Sigmoid colon (tissue), 6 donors: ENCODE measurements at regions not wholly inside any gene's neighbourhood (a gene's known extent, or its start where the extent isn't known, plus 50 kb on each side); places are given as distances from the start of the nearest gene placed in this dataset.

Experiments
- DNase-seq: peaks from one replicate; pipeline ENCODE4 v3.0.0-alpha.2; 2019
- H3K27ac ChIP-seq, 4 donors: fragments of 200-600 bp; sonication (generic); one replicate each; pipeline ENCODE4 v1.5.1; 2016 to 2019; ENCODE audit warnings: mild to moderate bottlenecking in 1 of 4
- H3K27me3 ChIP-seq, 3 donors: fragments of 200-600 bp; sonication (generic); one replicate each; pipeline ENCODE4 v1.5.1; 2019; ENCODE audit warnings: mild to moderate bottlenecking in 1 of 3
- H3K36me3 ChIP-seq, 4 donors: fragments of 200-600 bp; sonication (generic); one replicate each; pipeline ENCODE4 v1.5.1; 2016 to 2019
- H3K4me1 ChIP-seq, 4 donors: fragments of 200-600 bp; sonication (generic); one replicate each; pipeline ENCODE4 v1.5.1; 2017 to 2019
- H3K4me3 ChIP-seq, 4 donors: fragments of 200-600 bp; sonication (generic); one replicate each; pipeline ENCODE4 v1.5.1; 2017 to 2019; ENCODE audit warnings: mild to moderate bottlenecking in 2 of 4, moderate library complexity in 1 of 4
- H3K9me3 ChIP-seq, 4 donors: fragments of 200-600 bp in 3 of 4; sonication (generic) in 3 of 4; one replicate each; pipeline versions ENCODE4 v1.5.1 to v1.6.1; 2013 to 2019
- EP300 ChIP-seq, 4 donors: sonication (generic); formaldehyde crosslinking; IDR thresholded peaks; one replicate each; pipeline ENCODE4 v1.6.1; 2017; ENCODE audit warnings: antibody characterized with exemption in 4 of 4
- POLR2A ChIP-seq, 2 donors: fragments of 450-650 bp; IDR thresholded peaks; one replicate each; pipeline ENCODE4 v1.6.1; 2016; ENCODE audit warnings: antibody characterized with exemption in 2 of 2, mild to moderate bottlenecking in 2 of 2, moderate library complexity in 2 of 2
- POLR2AphosphoS5 ChIP-seq, 4 donors: sonication (generic); formaldehyde crosslinking; IDR thresholded peaks; one replicate each; pipeline ENCODE4 v1.6.1; 2017; ENCODE audit warnings: antibody characterized with exemption in 4 of 4
- WGBS, 2 donors: extraction: QIAGEN DNeasy Blood & Tissue Kit; methylation state at CpG; one replicate each; pipeline ENCODE4 v1.1.7; 2013; 5-methylcytosine and 5-hydroxymethylcytosine counted together
- intact Hi-C: fragments of 100-400 bp; cut with DNase I; formaldehyde crosslinking; loops from one replicate; pipeline ENCODE4 v1.15.1; 2023
- TF ChIP-seq, protein P1 (sequence below), 4 experiments: fragments of 450-650 bp in 3 of 4; fragments of 200-600 bp in 1 of 4; IDR thresholded peaks; one replicate each; pipeline ENCODE4 v1.5.1; 2016 to 2019; ENCODE audit warnings: antibody characterized with exemption in 4 of 4, mild to moderate bottlenecking in 3 of 4, moderate library complexity in 2 of 4
- donor health status: healthy with polysubstance abuse.
- donor health status: healthy.

DNA sequence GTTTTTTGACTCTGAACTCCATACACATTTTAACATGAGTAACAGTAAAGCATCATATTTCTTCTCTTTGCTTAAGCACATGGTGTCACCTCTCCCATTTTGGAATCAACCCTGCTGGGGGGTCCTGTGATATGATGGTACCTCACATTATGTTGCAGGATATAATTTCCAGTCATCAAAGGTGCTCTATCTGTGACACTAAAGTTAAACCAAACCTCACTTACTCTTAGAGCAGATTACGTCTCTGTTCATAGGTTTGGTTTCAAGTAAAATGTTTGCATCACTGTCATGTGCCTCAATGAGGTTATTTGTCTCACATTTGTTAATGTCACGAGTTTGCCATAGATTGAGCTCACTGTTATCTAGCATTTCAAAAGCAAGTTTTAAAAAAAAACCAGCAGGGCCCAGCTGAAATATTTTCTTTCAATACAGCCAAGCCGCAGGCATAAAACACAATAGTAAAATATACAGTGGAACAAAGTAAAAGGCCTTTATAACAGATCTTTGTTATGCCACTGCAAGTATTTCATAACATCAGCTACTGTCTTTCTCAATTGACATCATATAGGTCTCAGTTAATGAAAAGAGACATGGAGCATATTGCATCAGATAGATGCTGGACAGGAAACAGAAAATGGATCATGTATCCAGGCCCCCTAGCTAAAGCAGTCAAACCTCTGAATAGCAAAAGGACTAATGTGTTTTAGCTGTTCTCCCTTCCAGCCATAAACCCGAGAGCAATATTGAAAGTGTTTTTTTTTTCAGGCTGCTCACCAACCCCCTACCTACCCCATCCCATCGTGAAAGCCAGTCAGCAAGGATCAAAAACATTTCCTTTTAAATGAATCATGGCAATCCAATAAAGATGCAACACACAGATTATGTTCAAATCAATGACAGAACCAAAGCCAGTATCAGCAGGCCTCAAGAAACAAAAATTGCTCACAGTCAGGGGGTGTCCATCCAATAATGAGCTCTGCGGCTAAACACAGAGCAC is 182.1 kb upstream of the ITGA1 start:
- Histone ChIP-seq H3K36me3 (no peaks in the 10 kb centered on the region), H3K9me3 (no peaks in the 10 kb centered on the region), H3K27ac (no peak overlapping the region), H3K4me3 (no peak overlapping the region), H3K4me1 (no peaks in the 10 kb centered on the region), H3K27me3 (no peaks in the 10 kb centered on the region)
- intact Hi-C loops = no loop called here
- no peak for DNase-seq
- WGBS, 2 donors = 57 to 72% methylated on average over 6 of the region's 6 CpGs
- TF ChIP-seq POLR2A (IDR thresholded peaks at IDR 0.05) (no peak), POLR2AphosphoS5 (IDR thresholded peaks at IDR 0.05) (no peak), EP300 (IDR thresholded peaks at IDR 0.05) (no peak)
- TF ChIP-seq, protein P1, sequence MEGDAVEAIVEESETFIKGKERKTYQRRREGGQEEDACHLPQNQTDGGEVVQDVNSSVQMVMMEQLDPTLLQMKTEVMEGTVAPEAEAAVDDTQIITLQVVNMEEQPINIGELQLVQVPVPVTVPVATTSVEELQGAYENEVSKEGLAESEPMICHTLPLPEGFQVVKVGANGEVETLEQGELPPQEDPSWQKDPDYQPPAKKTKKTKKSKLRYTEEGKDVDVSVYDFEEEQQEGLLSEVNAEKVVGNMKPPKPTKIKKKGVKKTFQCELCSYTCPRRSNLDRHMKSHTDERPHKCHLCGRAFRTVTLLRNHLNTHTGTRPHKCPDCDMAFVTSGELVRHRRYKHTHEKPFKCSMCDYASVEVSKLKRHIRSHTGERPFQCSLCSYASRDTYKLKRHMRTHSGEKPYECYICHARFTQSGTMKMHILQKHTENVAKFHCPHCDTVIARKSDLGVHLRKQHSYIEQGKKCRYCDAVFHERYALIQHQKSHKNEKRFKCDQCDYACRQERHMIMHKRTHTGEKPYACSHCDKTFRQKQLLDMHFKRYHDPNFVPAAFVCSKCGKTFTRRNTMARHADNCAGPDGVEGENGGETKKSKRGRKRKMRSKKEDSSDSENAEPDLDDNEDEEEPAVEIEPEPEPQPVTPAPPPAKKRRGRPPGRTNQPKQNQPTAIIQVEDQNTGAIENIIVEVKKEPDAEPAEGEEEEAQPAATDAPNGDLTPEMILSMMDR (IDR thresholded peaks at IDR 0.05) = no peak

DNA sequence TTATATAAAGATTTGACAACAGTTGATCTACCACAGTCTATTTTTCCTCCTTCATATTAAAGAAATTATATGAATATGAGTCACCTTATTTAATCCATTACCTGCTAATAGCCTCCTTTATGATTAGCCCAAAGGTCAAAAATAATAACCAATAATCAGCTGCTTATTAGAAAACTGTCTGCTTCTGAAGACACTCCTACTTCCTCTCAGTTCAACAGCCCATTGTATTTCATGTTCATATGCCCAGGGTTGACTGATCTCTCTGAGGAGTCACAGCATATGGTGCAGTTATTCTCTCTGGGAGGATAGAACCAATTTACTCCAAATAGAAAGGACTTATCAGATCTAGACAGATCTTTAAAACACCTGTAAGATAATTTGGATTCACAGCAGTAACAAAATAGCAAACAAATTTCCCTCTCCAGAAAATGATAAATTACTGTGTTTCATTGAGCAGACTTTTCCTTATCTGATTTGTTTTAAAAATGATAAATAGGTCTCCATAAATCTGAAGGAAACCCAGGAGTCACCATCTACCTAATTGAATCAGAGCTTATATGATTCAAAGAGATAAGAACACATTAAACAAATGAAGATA is 180.4 kb upstream of the ITGA1 start:
- no peaks in the 10 kb centered on the region for H3K27me3 ChIP-seq
- DNase-seq = no peak
- no peaks in the 10 kb centered on the region for H3K36me3 ChIP-seq
- H3K4me3 ChIP-seq = no peak overlapping the region
- TF ChIP-seq EP300 (IDR thresholded peaks at IDR 0.05) = no peak
- TF ChIP-seq, protein P1 (IDR thresholded peaks at IDR 0.05) = no peak
- TF ChIP-seq POLR2A (IDR thresholded peaks at IDR 0.05) = no peak
- no peak for TF ChIP-seq POLR2AphosphoS5 (IDR thresholded peaks at IDR 0.05)
- intact Hi-C loops = no loop called here
- no peaks in the 10 kb centered on the region for H3K4me1 ChIP-seq
- H3K27ac ChIP-seq = no peak overlapping the region
- no peaks in the 10 kb centered on the region for H3K9me3 ChIP-seq

DNA sequence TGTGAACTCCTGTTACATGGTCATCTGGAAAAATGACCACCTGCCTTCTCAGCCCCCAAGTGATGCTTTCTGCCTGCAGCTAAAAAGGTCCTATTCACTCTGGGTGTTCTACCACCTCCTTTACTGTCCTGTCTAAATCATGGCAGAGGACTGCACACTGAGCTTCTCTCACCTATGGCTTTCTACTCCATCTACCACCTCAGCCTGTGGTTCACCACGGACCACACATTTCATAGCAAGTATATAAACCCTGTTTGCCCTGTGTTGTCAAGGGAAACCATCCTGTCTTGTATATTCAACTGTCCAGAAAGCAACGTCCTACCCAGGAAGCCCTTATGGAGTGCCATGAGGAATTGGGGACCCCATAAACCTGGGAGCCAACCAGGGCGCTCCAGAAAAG is 167.4 kb upstream of the ITGA1 start:
- WGBS, 2 donors = 79 to 84% methylated on average over 3 of the region's 3 CpGs
- TF ChIP-seq EP300 (IDR thresholded peaks at IDR 0.05) (no peak), POLR2A (IDR thresholded peaks at IDR 0.05) (no peak), POLR2AphosphoS5 (IDR thresholded peaks at IDR 0.05) (no peak)
- TF ChIP-seq, protein P1 (IDR thresholded peaks at IDR 0.05) = no peak
- Histone ChIP-seq H3K27me3 (no peaks in the 10 kb centered on the region), H3K9me3 (no peaks in the 10 kb centered on the region), H3K27ac (no peak overlapping the region), H3K4me1 (no peaks in the 10 kb centered on the region), H3K36me3 (no peaks in the 10 kb centered on the region), H3K4me3 (no peak overlapping the region)
- DNase-seq = no peak
- intact Hi-C loops = no loop called here

DNA sequence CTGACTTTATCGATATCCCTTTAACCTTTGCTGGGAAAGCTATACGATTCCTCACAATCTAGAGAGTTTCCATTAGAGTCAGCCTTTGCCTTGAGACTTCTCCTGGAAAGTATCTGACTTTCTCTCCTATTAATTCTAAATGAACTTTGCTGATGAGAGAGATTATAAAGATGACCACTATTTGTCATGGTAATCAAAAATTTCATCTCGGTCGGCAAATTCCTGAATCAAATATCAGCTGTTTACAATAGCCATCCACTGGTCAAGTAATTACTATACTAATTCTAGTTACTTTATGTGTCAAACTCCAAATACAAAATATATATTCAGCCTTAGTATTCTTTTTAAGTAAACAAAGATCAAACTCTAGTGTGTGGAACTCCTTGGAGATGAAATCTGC is 164.4 kb upstream of the ITGA1 start:
- Histone ChIP-seq H3K27me3 (no peaks in the 10 kb centered on the region), H3K4me1 (no peaks in the 10 kb centered on the region), H3K9me3 (no peaks in the 10 kb centered on the region), H3K27ac (no peak overlapping the region), H3K36me3 (no peaks in the 10 kb centered on the region), H3K4me3 (no peak overlapping the region)
- intact Hi-C loops = no loop called here
- no peak for DNase-seq
- TF ChIP-seq EP300 (IDR thresholded peaks at IDR 0.05) = no peak
- TF ChIP-seq, protein P1 (IDR thresholded peaks at IDR 0.05) = no peak
- TF ChIP-seq POLR2AphosphoS5 (IDR thresholded peaks at IDR 0.05) = no peak
- no peak for TF ChIP-seq POLR2A (IDR thresholded peaks at IDR 0.05)
- 59 to 89% methylated on average over 4 of the region's 4 CpGs for WGBS, 2 donors
